ENCODE measurements at regions not wholly inside any gene's neighbourhood (a gene's known extent, or its start where the extent isn't known, plus 50 kb on each side); places are given as distances from the start of the nearest gene placed in this dataset.

- ChIA-PET CTCF (no interaction called here), POLR2A (no interaction called here)
- Mint-ChIP-seq H3K4me3 (no peak overlapping the region), H3K27me3 (peaks cover 31% of the 10 kb centered on the region), H3K9me3 (ENCODE audit: insufficient read depth) (no peaks in the 10 kb centered on the region), H3K27ac (no peak overlapping the region), H3K4me1 (no peaks in the 10 kb centered on the region)
- no peak for DNase-seq
- Histone ChIP-seq H3K4me1 (ENCODE audit: control insufficient read depth in 2 of 2, insufficient read depth in 2 of 2, low read length in 2 of 2) (no peaks in the 10 kb centered on the region), H3K79me2 (ENCODE audit: control insufficient read depth, insufficient read depth, low read length) (no peaks in the 10 kb centered on the region), H3K9ac (ENCODE audit: low read length) (no peak overlapping the region), H4K20me1 (ENCODE audit: control insufficient read depth, insufficient read depth, low read length, poor library complexity, severe bottlenecking) (no peaks in the 10 kb centered on the region), H3K27ac (ENCODE audit: low read length in 2 of 2) (no peak overlapping the region), H3K4me2 (replicated peaks; ENCODE audit: low read depth, low read length, poor library complexity, severe bottlenecking) (no peak overlapping the region), H3K4me3 (ENCODE audit: control extremely low read depth in 1 of 5, extremely low read depth in 1 of 5, insufficient read depth in 1 of 5, low read depth in 2 of 5, low read length in 4 of 5) (no peak overlapping the region), H2AFZ (ENCODE audit: insufficient read depth, low read depth, low read length, poor library complexity, severe bottlenecking) (no peak overlapping the region), H3K27me3 (replicated peaks in 1 of 4; ENCODE audit: control extremely low read depth in 1 of 4, control insufficient read depth in 3 of 4, insufficient read depth in 4 of 4, low read length in 3 of 4) (peaks cover 0 to 10% (median 0%) of the 10 kb centered on the region in 4 experiments), H3K36me3 (replicated peaks in 1 of 2; ENCODE audit: control extremely low read depth in 1 of 2, control insufficient read depth in 1 of 2, extremely low read depth in 1 of 2, insufficient read depth in 2 of 2, low read length in 1 of 2) (no peaks in the 10 kb centered on the region), H3K9me3 (ENCODE audit: control extremely low read depth in 1 of 3, control insufficient read depth in 2 of 3, insufficient read depth in 1 of 3, low read length in 2 of 3) (peaks cover 0 to 4% (median 0%) of the 10 kb centered on the region in 3 donors)
- ATAC-seq (ENCODE audit: low read depth), result no peak
- no peak for TF ChIP-seq CTCF (IDR thresholded peaks at IDR 0.05)
- 93% methylated on average over 11 of the region's 11 CpGs for WGBS (ENCODE audit: insufficient coverage)
- intact Hi-C loops (cut with micrococcal nuclease), result no loop called here
Observed at GRCh38 chr3:127483005-127483641, 107.4 kb downstream of the TPRA1 start.

- ATAC-seq (ENCODE audit: low read depth) (no peak), DNase-seq (no peak)
- Histone ChIP-seq H3K27ac (ENCODE audit: low read length in 2 of 2) (no peak overlapping the region), H4K20me1 (ENCODE audit: control insufficient read depth, insufficient read depth, low read length, poor library complexity, severe bottlenecking) (no peaks in the 10 kb centered on the region), H3K36me3 (replicated peaks in 1 of 2; ENCODE audit: control extremely low read depth in 1 of 2, control insufficient read depth in 1 of 2, extremely low read depth in 1 of 2, insufficient read depth in 2 of 2, low read length in 1 of 2) (no peaks in the 10 kb centered on the region), H3K79me2 (ENCODE audit: control insufficient read depth, insufficient read depth, low read length) (no peaks in the 10 kb centered on the region), H3K4me1 (ENCODE audit: control insufficient read depth in 2 of 2, insufficient read depth in 2 of 2, low read length in 2 of 2) (no peaks in the 10 kb centered on the region), H3K27me3 (replicated peaks in 1 of 4; ENCODE audit: control extremely low read depth in 1 of 4, control insufficient read depth in 3 of 4, insufficient read depth in 4 of 4, low read length in 3 of 4) (peaks cover 0 to 10% (median 0%) of the 10 kb centered on the region in 4 experiments), H2AFZ (ENCODE audit: insufficient read depth, low read depth, low read length, poor library complexity, severe bottlenecking) (no peak overlapping the region), H3K4me3 (ENCODE audit: control extremely low read depth in 1 of 5, extremely low read depth in 1 of 5, insufficient read depth in 1 of 5, low read depth in 2 of 5, low read length in 4 of 5) (no peak overlapping the region), H3K9ac (ENCODE audit: low read length) (no peak overlapping the region), H3K4me2 (replicated peaks; ENCODE audit: low read depth, low read length, poor library complexity, severe bottlenecking) (no peak overlapping the region), H3K9me3 (ENCODE audit: control extremely low read depth in 1 of 3, control insufficient read depth in 2 of 3, insufficient read depth in 1 of 3, low read length in 2 of 3) (peaks cover 0 to 4% (median 0%) of the 10 kb centered on the region in 3 donors)
- Mint-ChIP-seq H3K9me3 (ENCODE audit: insufficient read depth) (no peaks in the 10 kb centered on the region), H3K4me3 (no peak overlapping the region), H3K27me3 (peaks cover 29% of the 10 kb centered on the region), H3K27ac (no peak overlapping the region), H3K4me1 (no peaks in the 10 kb centered on the region)
- whole genome bisulfite sequencing (ENCODE audit: insufficient coverage), result 94% methylated on average over 12 of the region's 14 CpGs
- intact Hi-C loops (cut with micrococcal nuclease), result no loop called here
- CTCF ChIA-PET, result no interaction called here
- POLR2A ChIA-PET, result no interaction called here
- TF ChIP-seq EZH2 (IDR thresholded peaks at IDR 0.05; ENCODE audit: borderline replicate concordance, insufficient read depth, low read depth, low read length, poor library complexity, severe bottlenecking), result no peak
- no peak for TF ChIP-seq CTCF (IDR thresholded peaks at IDR 0.05)
Observed at GRCh38 chr3:127482216-127483004, 108.1 kb downstream of the TPRA1 start.
